ENCODE measurements at regions not wholly inside any gene's neighbourhood (a gene's known extent, or its start where the extent isn't known, plus 50 kb on each side); places are given as distances from the start of the nearest gene placed in this dataset.

- peaks cover 8% of the 10 kb centered on the region for H3K4me1 Mint-ChIP-seq (ENCODE audit: low read depth, unreplicated experiment)
- DNase-seq, result no peak
- no peaks in the 10 kb centered on the region for H3K9me3 Mint-ChIP-seq (ENCODE audit: low read depth, unreplicated experiment)
- intact Hi-C loops (cut with micrococcal nuclease; ENCODE audit: unreplicated experiment), result no loop called here
- no peaks in the 10 kb centered on the region for H3K36me3 Mint-ChIP-seq (ENCODE audit: insufficient read depth, unreplicated experiment)
- no TSS peak for BruUV-seq (replicated peaks)
- no peak overlapping the region for H3K4me3 Mint-ChIP-seq (ENCODE audit: low read depth, unreplicated experiment)
- H3K27me3 Mint-ChIP-seq (ENCODE audit: unreplicated experiment), result no peaks in the 10 kb centered on the region
- TF ChIP-seq CTCF (IDR thresholded peaks at IDR 0.05; ENCODE audit: unreplicated experiment), result no peak
- CTCF ChIA-PET, result no interaction called here
- no peak overlapping the region for H3K27ac Mint-ChIP-seq (ENCODE audit: unreplicated experiment)
Observed at GRCh38 chr6:156725712-156726111, 51.5 kb upstream of the ARID1B start.

GRCh38 chr6:156720691-156721685 lies 56.2 kb upstream of the ARID1B start:
- intact Hi-C loops (cut with micrococcal nuclease; ENCODE audit: unreplicated experiment), result loop anchor here (2.0 kb wide), 1 partner anchor 56 kb away; the partner anchor contains the start of gene ARID1B
- H3K4me1 Mint-ChIP-seq (ENCODE audit: low read depth, unreplicated experiment), result peaks cover 24% of the 10 kb centered on the region
- BruUV-seq (replicated peaks), result no TSS peak

GRCh38 chr6:156719720-156720563 lies 57.2 kb upstream of the ARID1B start:
- Mint-ChIP-seq H3K4me3 (ENCODE audit: low read depth, unreplicated experiment) (peak overlapping the region; percentile 41), H3K27ac (ENCODE audit: unreplicated experiment) (peak overlapping the region; percentile 76), H3K9me3 (ENCODE audit: low read depth, unreplicated experiment) (no peaks in the 10 kb centered on the region), H3K4me1 (ENCODE audit: low read depth, unreplicated experiment) (peaks cover 33% of the 10 kb centered on the region), H3K27me3 (ENCODE audit: unreplicated experiment) (no peaks in the 10 kb centered on the region), H3K36me3 (ENCODE audit: insufficient read depth, unreplicated experiment) (peaks cover 10% of the 10 kb centered on the region)
- intact Hi-C loops (cut with micrococcal nuclease; ENCODE audit: unreplicated experiment), result loop anchor here (2.0 kb wide), 1 partner anchor 57 kb away; the partner anchor contains the start of gene ARID1B
- BruUV-seq (replicated peaks), result no TSS peak
- DNase-seq, result peak; percentile 88
- TF ChIP-seq CTCF (IDR thresholded peaks at IDR 0.05; ENCODE audit: unreplicated experiment), result no peak
- CTCF ChIA-PET, result interaction anchor here (0.9 kb wide), 1 partner anchor 9 kb away, joined by 3 read pairs; no protein-coding TSS in a partner anchor

More at GRCh38 chr6:156720691-156721685, 56.2 kb upstream of the ARID1B start:
- TF ChIP-seq CTCF (IDR thresholded peaks at IDR 0.05; ENCODE audit: unreplicated experiment), result no peak
- peaks cover 10% of the 10 kb centered on the region for H3K36me3 Mint-ChIP-seq (ENCODE audit: insufficient read depth, unreplicated experiment)
- CTCF ChIA-PET, result interaction anchor here (0.9 to 1.1 kb wide), 2 partner anchors 8 to 59 kb away, joined by 3 read pairs; no protein-coding TSS in a partner anchor
- H3K4me3 Mint-ChIP-seq (ENCODE audit: low read depth, unreplicated experiment), result peak overlapping the region; percentile 41
- no peaks in the 10 kb centered on the region for H3K9me3 Mint-ChIP-seq (ENCODE audit: low read depth, unreplicated experiment)
- H3K27ac Mint-ChIP-seq (ENCODE audit: unreplicated experiment), result peak overlapping the region; percentile 76
- H3K27me3 Mint-ChIP-seq (ENCODE audit: unreplicated experiment), result no peaks in the 10 kb centered on the region
- DNase-seq, result peak; percentile 22

- BruUV-seq (replicated peaks), result no TSS peak
- peaks cover 10% of the 10 kb centered on the region for H3K36me3 Mint-ChIP-seq (ENCODE audit: insufficient read depth, unreplicated experiment)
- intact Hi-C loops (cut with micrococcal nuclease; ENCODE audit: unreplicated experiment), result no loop called here
- CTCF ChIA-PET, result no interaction called here
- H3K27ac Mint-ChIP-seq (ENCODE audit: unreplicated experiment), result peak overlapping the region; percentile 64
- H3K4me1 Mint-ChIP-seq (ENCODE audit: low read depth, unreplicated experiment), result peaks cover 33% of the 10 kb centered on the region
- H3K27me3 Mint-ChIP-seq (ENCODE audit: unreplicated experiment), result no peaks in the 10 kb centered on the region
- H3K9me3 Mint-ChIP-seq (ENCODE audit: low read depth, unreplicated experiment), result no peaks in the 10 kb centered on the region
- no peak for DNase-seq
- TF ChIP-seq CTCF (IDR thresholded peaks at IDR 0.05; ENCODE audit: unreplicated experiment), result no peak
- peak overlapping the region; percentile 41 for H3K4me3 Mint-ChIP-seq (ENCODE audit: low read depth, unreplicated experiment)
Observed at GRCh38 chr6:156719395-156719719, 57.8 kb upstream of the ARID1B start.
